NCI-H2107 treated with DMSO at 0.1 percent for 48 hours (cell line): ENCODE measurements at regions not wholly inside any gene's neighbourhood (a gene's known extent, or its start where the extent isn't known, plus 50 kb on each side); places are given as distances from the start of the nearest gene placed in this dataset.
A peak's percentile ranks its signal among the peaks of the same experiment; 100 is the strongest.
"Not testable (repeated sequence)": the region's sequence is repeated elsewhere in the genome, so short reads cannot be mapped to it uniquely, and the experiment has no call there.

Source experiments
- DNase-seq: peaks from one replicate; lab custom pipeline; 2025; ENCODE audit not compliant: unreplicated experiment; lab: John Stamatoyannopoulos, UW

GRCh38 chr1:213759359-213760181, 228.2 kb upstream of the PROX1 start:
- no peak for DNase-seq

- DNase-seq, result no peak
Observed at GRCh38 chr1:213761845-213762407, 225.8 kb upstream of the PROX1 start.

GRCh38 chr1:213767683-213768082, 220.1 kb upstream of the PROX1 start:
- DNase-seq, result no peak

GRCh38 chr1:213772128-213773063, 215.4 kb upstream of the PROX1 start:
- DNase-seq, result no peak

GRCh38 chr1:213773975-213774374, 213.8 kb upstream of the PROX1 start:
- no peak for DNase-seq

GRCh38 chr1:213776969-213777368, 210.8 kb upstream of the PROX1 start:
- DNase-seq, result no peak

GRCh38 chr1:213779228-213779627, 208.5 kb upstream of the PROX1 start:
- DNase-seq, result no peak

GRCh38 chr1:213782941-213783672, 204.7 kb upstream of the PROX1 start:
- no peak for DNase-seq

- DNase-seq, result peak; percentile 80
Observed at GRCh38 chr1:213783893-213784292, 203.9 kb upstream of the PROX1 start.

GRCh38 chr1:213786683-213787082, 201.1 kb upstream of the PROX1 start:
- no peak for DNase-seq

- no peak for DNase-seq
Observed at GRCh38 chr1:213790565-213790964, 197.2 kb upstream of the PROX1 start.

- DNase-seq, result no peak
Observed at GRCh38 chr1:213793482-213794067, 194.2 kb upstream of the PROX1 start.

- no peak for DNase-seq
Observed at GRCh38 chr1:213796525-213796924, 191.2 kb upstream of the PROX1 start.

GRCh38 chr1:213808288-213808687, 179.5 kb upstream of the PROX1 start:
- not testable (repeated sequence) for DNase-seq

- DNase-seq, result no peak
Observed at GRCh38 chr1:213817156-213817555, 170.6 kb upstream of the PROX1 start.

- DNase-seq, result no peak
Observed at GRCh38 chr1:213820362-213821149, 167.2 kb upstream of the PROX1 start.

GRCh38 chr1:213821175-213821942, 166.4 kb upstream of the PROX1 start:
- no peak for DNase-seq

GRCh38 chr1:213821943-213822334, 165.8 kb upstream of the PROX1 start:
- DNase-seq, result no peak

- no peak for DNase-seq
Observed at GRCh38 chr1:213826891-213827290, 160.9 kb upstream of the PROX1 start.
